ENCODE measurements at regions not wholly inside any gene's neighbourhood (a gene's known extent, or its start where the extent isn't known, plus 50 kb on each side); places are given as distances from the start of the nearest gene placed in this dataset.
A peak's percentile ranks its signal among the peaks of the same experiment; 100 is the strongest.

DNA sequence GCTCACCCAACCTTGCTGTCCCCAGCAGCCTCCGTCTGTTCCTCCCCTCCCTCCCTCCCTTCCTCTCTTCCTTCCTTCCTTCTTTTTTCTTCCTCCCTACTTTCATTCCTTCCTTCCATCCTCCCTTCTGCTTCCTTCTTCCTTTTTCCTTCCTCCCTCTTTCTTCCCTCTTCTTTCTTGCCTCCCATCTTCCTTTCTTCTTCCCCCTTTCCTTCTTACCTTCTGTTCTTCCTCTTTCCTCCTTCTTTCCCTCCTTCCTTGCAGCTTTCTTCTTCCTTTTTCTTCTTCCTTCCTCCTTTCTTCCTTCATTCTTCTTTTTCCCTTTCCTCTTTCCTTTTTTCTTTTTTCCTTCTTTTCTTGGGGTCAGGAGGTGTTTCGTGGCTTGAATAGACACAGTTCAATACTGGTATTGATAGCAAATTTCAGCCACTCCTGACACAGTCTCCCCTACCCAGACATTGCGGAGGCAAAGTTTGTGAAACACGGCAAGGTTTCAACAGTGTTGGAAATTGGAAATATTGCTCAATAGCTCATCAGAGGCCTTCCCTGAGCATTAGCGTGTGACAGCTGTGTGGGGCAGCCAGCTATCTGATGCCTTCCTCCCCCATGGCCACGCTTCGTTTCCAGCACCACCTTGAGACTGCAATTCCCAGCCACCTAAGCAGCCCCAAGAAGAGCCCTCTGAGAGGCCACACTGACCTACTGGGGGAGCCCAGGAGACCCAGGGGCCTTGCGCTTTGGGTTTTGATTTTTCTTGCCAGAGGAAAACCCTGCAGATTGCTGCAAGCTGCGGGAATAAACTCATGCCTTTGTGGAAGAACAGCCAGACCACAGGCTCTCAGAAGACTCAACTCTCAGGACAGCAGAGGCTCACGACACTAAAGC, 82.2 kb downstream of the KLF15 start:
- Histone ChIP-seq H3K9me3 (ENCODE audit: control insufficient read depth in 2 of 2, low read length in 2 of 2) (no peaks in the 10 kb centered on the region), H3K36me3 (ENCODE audit: control insufficient read depth, insufficient read depth, low read length) (no peaks in the 10 kb centered on the region), H3K4me1 (ENCODE audit: control insufficient read depth, insufficient read depth, low read length, poor library complexity, severe bottlenecking) (no peaks in the 10 kb centered on the region), H3K4me3 (ENCODE audit: low read depth, low read length) (no peak overlapping the region), H3K27me3 (ENCODE audit: control insufficient read depth, insufficient read depth, low read length) (no peaks in the 10 kb centered on the region), H3K27ac (ENCODE audit: insufficient read depth, low read length, poor library complexity, severe bottlenecking) (no peak overlapping the region)
- Mint-ChIP-seq H3K4me1 (no peaks in the 10 kb centered on the region), H3K27ac (no peak overlapping the region), H3K36me3 (no peaks in the 10 kb centered on the region), H3K9me3 (no peaks in the 10 kb centered on the region), H3K4me3 (no peak overlapping the region), H3K27me3 (peaks cover 13% of the 10 kb centered on the region)
- ATAC-seq (ENCODE audit: low read depth in 2 of 2) = no peak
- DNase-seq = no peak

- ATAC-seq (ENCODE audit: low read depth in 2 of 2) (no peak), DNase-seq (no peak)
- Histone ChIP-seq H3K9me3 (ENCODE audit: control insufficient read depth in 2 of 2, low read length in 2 of 2) (no peaks in the 10 kb centered on the region), H3K27ac (ENCODE audit: insufficient read depth, low read length, poor library complexity, severe bottlenecking) (no peak overlapping the region), H3K4me1 (ENCODE audit: control insufficient read depth, insufficient read depth, low read length, poor library complexity, severe bottlenecking) (no peaks in the 10 kb centered on the region), H3K4me3 (ENCODE audit: low read depth, low read length) (no peak overlapping the region), H3K27me3 (ENCODE audit: control insufficient read depth, insufficient read depth, low read length) (no peaks in the 10 kb centered on the region), H3K36me3 (ENCODE audit: control insufficient read depth, insufficient read depth, low read length) (no peaks in the 10 kb centered on the region)
- no peak overlapping the region for H3K27ac Mint-ChIP-seq
- no peaks in the 10 kb centered on the region for H3K4me1 Mint-ChIP-seq
- H3K4me3 Mint-ChIP-seq = no peak overlapping the region
- H3K9me3 Mint-ChIP-seq = no peaks in the 10 kb centered on the region
- H3K36me3 Mint-ChIP-seq = no peaks in the 10 kb centered on the region
- H3K27me3 Mint-ChIP-seq = peaks cover 19% of the 10 kb centered on the region
These were observed 86.9 kb downstream of the KLF15 start for GRCh38 chr3:126270145-126270811.

- no peak overlapping the region for H3K27ac Mint-ChIP-seq
- H3K9me3 Mint-ChIP-seq = peaks cover 0 to 1% (median 0%) of the 10 kb centered on the region in 7 donors
- Histone ChIP-seq H3K27me3 (ENCODE audit: control insufficient read depth, insufficient read depth, low read length) (no peaks in the 10 kb centered on the region), H3K4me1 (ENCODE audit: control insufficient read depth, insufficient read depth, low read length, poor library complexity, severe bottlenecking) (no peaks in the 10 kb centered on the region), H3K36me3 (ENCODE audit: control insufficient read depth, insufficient read depth, low read length) (no peaks in the 10 kb centered on the region), H3K4me3 (ENCODE audit: low read depth, low read length) (no peak overlapping the region), H3K27ac (ENCODE audit: insufficient read depth, low read length, poor library complexity, severe bottlenecking) (no peak overlapping the region), H3K9me3 (ENCODE audit: control insufficient read depth in 2 of 2, low read length in 2 of 2) (no peaks in the 10 kb centered on the region)
- H3K36me3 Mint-ChIP-seq = no peaks in the 10 kb centered on the region
- no peak overlapping the region for H3K4me3 Mint-ChIP-seq
- DNase-seq = no peak
- no peak for ATAC-seq (ENCODE audit: low read depth in 2 of 2)
- peaks cover 19% of the 10 kb centered on the region for H3K27me3 Mint-ChIP-seq
- no peaks in the 10 kb centered on the region for H3K4me1 Mint-ChIP-seq
These were observed 87.9 kb downstream of the KLF15 start for GRCh38 chr3:126269354-126269753.

DNA sequence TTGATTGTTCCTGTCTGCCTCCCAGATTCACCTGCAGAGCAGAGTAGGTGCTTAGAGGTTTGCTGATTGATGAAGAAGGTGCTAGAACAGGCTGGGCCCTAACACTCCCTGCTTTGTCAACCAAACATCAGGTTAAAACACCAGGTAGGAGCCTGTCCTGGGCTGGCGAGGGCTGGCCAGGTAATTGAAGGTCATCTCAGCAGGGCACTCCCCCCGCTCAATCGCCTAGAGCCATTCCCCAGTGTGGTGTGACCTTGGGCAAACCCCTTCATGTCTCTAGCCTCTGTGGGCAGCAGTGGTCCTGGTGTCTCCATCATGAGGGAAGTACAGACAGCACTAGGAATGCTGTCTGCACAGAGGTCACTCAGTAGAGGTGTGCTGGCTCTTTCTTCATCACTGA, 88.3 kb downstream of the KLF15 start:
- Mint-ChIP-seq H3K36me3 (no peaks in the 10 kb centered on the region), H3K4me3 (no peak overlapping the region), H3K9me3 (peaks cover 0 to 1% (median 0%) of the 10 kb centered on the region in 7 donors), H3K4me1 (no peaks in the 10 kb centered on the region), H3K27me3 (peaks cover 19% of the 10 kb centered on the region), H3K27ac (no peak overlapping the region)
- ATAC-seq (ENCODE audit: low read depth in 2 of 2) (no peak), DNase-seq (no peak)
- Histone ChIP-seq H3K27ac (ENCODE audit: insufficient read depth, low read length, poor library complexity, severe bottlenecking) (no peak overlapping the region), H3K4me3 (ENCODE audit: low read depth, low read length) (no peak overlapping the region), H3K36me3 (ENCODE audit: control insufficient read depth, insufficient read depth, low read length) (no peaks in the 10 kb centered on the region), H3K4me1 (ENCODE audit: control insufficient read depth, insufficient read depth, low read length, poor library complexity, severe bottlenecking) (no peaks in the 10 kb centered on the region), H3K27me3 (ENCODE audit: control insufficient read depth, insufficient read depth, low read length) (no peaks in the 10 kb centered on the region), H3K9me3 (ENCODE audit: control insufficient read depth in 2 of 2, low read length in 2 of 2) (no peaks in the 10 kb centered on the region)

DNA sequence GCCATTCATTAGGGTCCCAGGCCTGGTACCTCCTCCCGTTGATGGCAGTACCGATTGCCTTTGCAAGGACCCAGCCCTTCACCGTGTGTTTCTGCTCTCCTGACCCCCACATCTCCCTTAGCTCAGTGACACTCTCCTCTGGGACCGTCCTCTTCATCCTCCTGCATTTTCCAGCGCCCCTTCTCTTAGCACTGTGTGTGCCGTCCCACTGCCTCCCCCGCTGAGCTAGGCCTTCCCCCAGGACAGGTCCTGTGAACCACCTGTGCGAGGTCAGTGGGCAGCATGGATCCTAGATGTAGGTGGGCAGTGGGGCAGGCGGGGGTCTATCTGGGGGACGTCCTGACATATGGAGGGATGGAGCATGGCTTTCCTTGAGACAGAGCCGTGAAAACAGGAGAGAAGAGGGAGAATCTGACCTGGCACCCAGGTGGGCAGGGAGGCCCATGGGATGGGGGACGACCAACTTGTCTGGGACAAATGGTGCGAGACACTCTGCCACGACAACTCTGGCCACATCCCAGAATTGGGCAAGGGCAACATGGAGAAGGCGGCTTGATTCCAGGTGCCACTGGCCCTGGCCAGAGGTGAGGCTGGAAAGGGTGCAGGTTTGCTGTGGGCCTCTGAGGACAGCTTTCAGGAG, 87.7 kb upstream of the ALDH1L1 start:
- ATAC-seq (ENCODE audit: low read depth in 2 of 2) (no peak), DNase-seq (no peak)
- Histone ChIP-seq H3K4me3 (ENCODE audit: low read depth, low read length) (no peak overlapping the region), H3K36me3 (ENCODE audit: control insufficient read depth, insufficient read depth, low read length) (no peaks in the 10 kb centered on the region), H3K9me3 (ENCODE audit: control insufficient read depth in 2 of 2, low read length in 2 of 2) (no peaks in the 10 kb centered on the region), H3K27me3 (ENCODE audit: control insufficient read depth, insufficient read depth, low read length) (no peaks in the 10 kb centered on the region), H3K27ac (ENCODE audit: insufficient read depth, low read length, poor library complexity, severe bottlenecking) (no peak overlapping the region), H3K4me1 (ENCODE audit: control insufficient read depth, insufficient read depth, low read length, poor library complexity, severe bottlenecking) (no peaks in the 10 kb centered on the region)
- Mint-ChIP-seq H3K27ac (peak overlapping the region in 1 of 3 donors; percentile 80), H3K27me3 (peaks cover 13% of the 10 kb centered on the region), H3K36me3 (no peaks in the 10 kb centered on the region), H3K4me3 (no peak overlapping the region), H3K9me3 (peaks cover 0 to 1% (median 0%) of the 10 kb centered on the region in 7 donors), H3K4me1 (no peaks in the 10 kb centered on the region)

DNA sequence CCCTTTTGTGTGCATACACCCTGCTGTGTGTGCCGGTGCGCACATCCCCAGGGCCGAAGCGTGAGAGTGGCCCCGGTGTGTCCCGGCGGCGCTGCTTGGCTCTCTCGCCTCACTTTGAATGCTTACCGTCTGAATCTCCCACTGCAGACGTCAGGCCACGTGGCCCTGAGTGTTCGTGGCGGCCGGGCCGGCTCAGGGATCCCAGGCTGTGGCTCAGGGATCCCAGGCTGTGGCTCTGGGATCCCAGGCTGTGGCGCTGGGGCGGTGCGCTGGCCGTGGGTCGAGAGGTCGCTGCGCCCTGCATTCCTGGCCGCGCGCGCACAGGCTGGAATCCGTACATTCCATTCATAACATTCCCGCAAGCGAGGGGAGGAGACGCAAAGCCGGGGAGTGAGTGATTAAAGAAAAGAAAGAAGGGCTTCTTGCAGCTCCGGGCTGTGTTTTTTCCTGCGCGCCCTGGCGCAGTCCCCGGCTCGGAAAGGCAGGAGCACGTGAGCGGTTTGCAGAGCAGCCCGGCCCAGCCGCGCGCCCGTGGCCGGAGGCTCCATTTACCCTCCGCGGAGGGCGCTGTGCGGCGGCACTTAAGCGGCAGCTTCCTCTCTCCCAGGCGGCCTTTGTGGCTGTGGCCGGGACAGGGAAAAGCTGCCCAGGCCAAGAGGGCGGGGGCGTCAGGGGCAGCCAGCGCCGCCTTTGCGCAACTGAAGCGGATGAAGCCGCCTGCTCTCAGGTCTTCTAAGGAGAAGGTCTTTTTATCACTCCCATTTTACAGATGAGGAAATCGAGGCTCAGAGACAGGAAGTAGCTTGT, 87.0 kb upstream of the ALDH1L1 start:
- no peaks in the 10 kb centered on the region for H3K9me3 ChIP-seq (ENCODE audit: control insufficient read depth in 2 of 2, low read length in 2 of 2)
- H3K36me3 Mint-ChIP-seq = no peaks in the 10 kb centered on the region
- H3K27ac Mint-ChIP-seq = no peak overlapping the region
- ATAC-seq (ENCODE audit: low read depth in 2 of 2) (no peak), DNase-seq (no peak)
- no peaks in the 10 kb centered on the region for H3K4me1 Mint-ChIP-seq
- no peak overlapping the region for H3K27ac ChIP-seq (ENCODE audit: insufficient read depth, low read length, poor library complexity, severe bottlenecking)
- no peaks in the 10 kb centered on the region for H3K36me3 ChIP-seq (ENCODE audit: control insufficient read depth, insufficient read depth, low read length)
- H3K4me3 Mint-ChIP-seq = no peak overlapping the region
- H3K27me3 ChIP-seq (ENCODE audit: control insufficient read depth, insufficient read depth, low read length) = no peaks in the 10 kb centered on the region
- H3K9me3 Mint-ChIP-seq = peaks cover 0 to 4% (median 0%) of the 10 kb centered on the region in 7 donors
- no peak overlapping the region for H3K4me3 ChIP-seq (ENCODE audit: low read depth, low read length)
- peaks cover 10% of the 10 kb centered on the region for H3K27me3 Mint-ChIP-seq
- no peaks in the 10 kb centered on the region for H3K4me1 ChIP-seq (ENCODE audit: control insufficient read depth, insufficient read depth, low read length, poor library complexity, severe bottlenecking)

DNA sequence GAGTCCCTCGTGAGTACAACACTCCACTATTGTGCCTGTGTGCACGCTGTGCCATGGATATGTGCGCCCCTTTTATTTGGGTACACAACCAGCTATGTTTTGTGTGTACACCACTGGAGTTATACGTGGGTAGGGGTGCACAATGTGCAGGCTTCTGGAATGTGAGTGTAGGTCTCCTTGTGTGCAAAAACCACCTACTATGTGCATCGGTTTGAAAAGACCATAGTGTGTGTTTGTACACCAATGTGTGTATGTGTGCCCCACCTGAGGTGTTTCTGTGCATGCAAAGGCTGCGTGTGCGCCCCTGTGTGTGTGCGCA, 86.4 kb upstream of the ALDH1L1 start:
- Mint-ChIP-seq H3K36me3 (no peaks in the 10 kb centered on the region), H3K9me3 (peaks cover 0 to 6% (median 0%) of the 10 kb centered on the region in 7 donors), H3K27ac (no peak overlapping the region), H3K4me3 (no peak overlapping the region), H3K4me1 (no peaks in the 10 kb centered on the region), H3K27me3 (peaks cover 10% of the 10 kb centered on the region)
- Histone ChIP-seq H3K4me3 (ENCODE audit: low read depth, low read length) (no peak overlapping the region), H3K4me1 (ENCODE audit: control insufficient read depth, insufficient read depth, low read length, poor library complexity, severe bottlenecking) (no peaks in the 10 kb centered on the region), H3K9me3 (ENCODE audit: control insufficient read depth in 2 of 2, low read length in 2 of 2) (no peaks in the 10 kb centered on the region), H3K36me3 (ENCODE audit: control insufficient read depth, insufficient read depth, low read length) (no peaks in the 10 kb centered on the region), H3K27me3 (ENCODE audit: control insufficient read depth, insufficient read depth, low read length) (no peaks in the 10 kb centered on the region), H3K27ac (ENCODE audit: insufficient read depth, low read length, poor library complexity, severe bottlenecking) (no peak overlapping the region)
- DNase-seq (no peak), ATAC-seq (ENCODE audit: low read depth in 2 of 2) (no peak)
